ENCODE measurements at regions not wholly inside any gene's neighbourhood (a gene's known extent, or its start where the extent isn't known, plus 50 kb on each side); places are given as distances from the start of the nearest gene placed in this dataset.

DNA sequence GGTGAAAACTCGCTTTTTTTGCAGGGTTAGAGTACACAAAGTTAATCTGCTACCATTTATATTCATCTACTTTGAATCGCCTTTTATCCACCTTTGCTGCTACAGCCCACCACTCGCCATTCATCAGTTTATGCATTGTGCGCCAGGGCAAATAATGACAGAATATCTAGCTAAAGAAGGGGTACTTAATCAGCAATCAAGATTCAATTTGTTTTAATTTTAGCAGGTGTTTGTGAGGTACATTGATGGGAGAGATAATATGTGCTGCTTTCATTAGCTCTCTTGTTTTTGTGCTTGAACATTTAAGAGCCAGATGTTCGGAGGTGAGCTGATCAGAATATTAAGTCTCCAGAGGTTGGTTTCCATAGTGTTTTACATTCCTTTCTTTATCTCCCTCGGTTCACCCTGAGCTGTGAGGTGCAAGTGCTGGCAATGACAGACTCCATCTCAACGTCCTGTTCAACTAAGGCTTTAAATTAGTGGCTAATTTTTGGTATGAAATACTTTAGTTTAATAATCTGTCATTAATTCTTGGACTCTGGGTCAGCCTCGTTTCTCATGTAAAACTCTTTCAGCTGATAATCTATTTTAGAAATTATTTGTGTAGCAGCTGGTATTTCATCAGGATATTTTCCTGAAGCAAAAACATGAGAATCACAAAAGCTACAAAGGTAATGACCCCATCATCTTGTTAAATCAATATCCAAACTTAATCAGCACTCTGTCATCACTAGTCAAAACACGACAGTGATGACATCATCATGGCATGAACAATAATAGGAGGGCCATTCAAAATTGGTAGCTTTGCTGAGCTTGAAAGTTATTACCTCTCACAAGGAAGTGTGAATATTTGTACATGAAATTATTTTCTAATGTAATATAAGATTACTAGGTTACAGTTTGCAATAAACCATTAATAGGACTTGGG is 479.9 kb upstream of the FANCL start:
- no peak for DNase-seq (ENCODE audit: low read depth)
- H3K4me3 ChIP-seq (ENCODE audit: low read depth, low read length) = no peak overlapping the region
- TF ChIP-seq, protein P1, sequence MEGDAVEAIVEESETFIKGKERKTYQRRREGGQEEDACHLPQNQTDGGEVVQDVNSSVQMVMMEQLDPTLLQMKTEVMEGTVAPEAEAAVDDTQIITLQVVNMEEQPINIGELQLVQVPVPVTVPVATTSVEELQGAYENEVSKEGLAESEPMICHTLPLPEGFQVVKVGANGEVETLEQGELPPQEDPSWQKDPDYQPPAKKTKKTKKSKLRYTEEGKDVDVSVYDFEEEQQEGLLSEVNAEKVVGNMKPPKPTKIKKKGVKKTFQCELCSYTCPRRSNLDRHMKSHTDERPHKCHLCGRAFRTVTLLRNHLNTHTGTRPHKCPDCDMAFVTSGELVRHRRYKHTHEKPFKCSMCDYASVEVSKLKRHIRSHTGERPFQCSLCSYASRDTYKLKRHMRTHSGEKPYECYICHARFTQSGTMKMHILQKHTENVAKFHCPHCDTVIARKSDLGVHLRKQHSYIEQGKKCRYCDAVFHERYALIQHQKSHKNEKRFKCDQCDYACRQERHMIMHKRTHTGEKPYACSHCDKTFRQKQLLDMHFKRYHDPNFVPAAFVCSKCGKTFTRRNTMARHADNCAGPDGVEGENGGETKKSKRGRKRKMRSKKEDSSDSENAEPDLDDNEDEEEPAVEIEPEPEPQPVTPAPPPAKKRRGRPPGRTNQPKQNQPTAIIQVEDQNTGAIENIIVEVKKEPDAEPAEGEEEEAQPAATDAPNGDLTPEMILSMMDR (IDR thresholded peaks at IDR 0.05; ENCODE audit: control insufficient read depth, extremely low read depth, insufficient read depth) = no peak

GRCh38 chr2:58720033-58720769 is 479.1 kb upstream of the FANCL start:
- no peak overlapping the region for H3K4me3 ChIP-seq (ENCODE audit: low read depth, low read length)
- TF ChIP-seq, protein P1 (IDR thresholded peaks at IDR 0.05; ENCODE audit: control insufficient read depth, extremely low read depth, insufficient read depth) = no peak
- no peak for DNase-seq (ENCODE audit: low read depth)

GRCh38 chr2:58715344-58715743 is 474.2 kb upstream of the FANCL start:
- no peak for DNase-seq (ENCODE audit: low read depth)
- no peak overlapping the region for H3K4me3 ChIP-seq (ENCODE audit: low read depth, low read length)
- TF ChIP-seq, protein P1 (IDR thresholded peaks at IDR 0.05; ENCODE audit: control insufficient read depth, extremely low read depth, insufficient read depth) = no peak

- no peak for DNase-seq (ENCODE audit: low read depth)
- TF ChIP-seq, protein P1 (IDR thresholded peaks at IDR 0.05; ENCODE audit: control insufficient read depth, extremely low read depth, insufficient read depth) = no peak
- no peak overlapping the region for H3K4me3 ChIP-seq (ENCODE audit: low read depth, low read length)
These were observed 473.1 kb upstream of the FANCL start for GRCh38 chr2:58714238-58714637.

- no peak overlapping the region for H3K4me3 ChIP-seq (ENCODE audit: low read depth, low read length)
- no peak for DNase-seq (ENCODE audit: low read depth)
- TF ChIP-seq, protein P1 (IDR thresholded peaks at IDR 0.05; ENCODE audit: control insufficient read depth, extremely low read depth, insufficient read depth) = no peak
These were observed 469.7 kb upstream of the FANCL start for GRCh38 chr2:58710795-58711279.

DNA sequence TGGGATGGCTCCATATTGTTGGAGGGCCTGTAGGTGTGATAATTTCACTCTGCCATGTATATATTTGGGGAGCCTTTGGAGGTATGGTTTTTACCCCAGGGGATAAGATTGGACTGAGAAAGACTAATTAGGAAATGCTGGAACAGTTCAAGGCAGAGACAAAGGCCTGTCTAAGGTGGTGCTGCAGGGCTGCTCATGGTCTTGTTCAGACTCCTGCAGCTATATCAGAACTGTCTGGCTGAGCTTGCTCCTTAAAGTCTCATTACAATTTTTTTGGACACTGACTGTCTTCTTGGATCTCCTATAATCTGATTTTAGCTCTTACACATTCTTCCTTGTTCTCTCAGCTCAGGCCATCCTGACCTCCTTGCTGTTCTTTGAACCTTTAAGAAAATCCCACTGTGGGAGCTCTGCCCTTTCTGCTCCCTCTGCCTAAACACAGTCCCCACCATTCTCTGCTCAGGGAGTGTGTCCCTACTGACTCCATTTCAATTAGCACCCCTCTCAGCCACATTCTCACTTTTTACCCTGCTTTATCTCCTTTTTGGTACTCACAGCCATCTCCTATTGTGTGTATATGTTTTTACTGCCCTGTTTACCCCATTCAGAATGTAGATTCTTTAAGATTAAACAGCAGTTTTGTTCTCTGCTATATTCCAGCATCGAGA is 468.7 kb upstream of the FANCL start:
- TF ChIP-seq, protein P1 (IDR thresholded peaks at IDR 0.05; ENCODE audit: control insufficient read depth, extremely low read depth, insufficient read depth) = no peak
- H3K4me3 ChIP-seq (ENCODE audit: low read depth, low read length) = no peak overlapping the region
- no peak for DNase-seq (ENCODE audit: low read depth)
